ENCODE measurements at regions not wholly inside any gene's neighbourhood (a gene's known extent, or its start where the extent isn't known, plus 50 kb on each side); places are given as distances from the start of the nearest gene placed in this dataset.

DNA sequence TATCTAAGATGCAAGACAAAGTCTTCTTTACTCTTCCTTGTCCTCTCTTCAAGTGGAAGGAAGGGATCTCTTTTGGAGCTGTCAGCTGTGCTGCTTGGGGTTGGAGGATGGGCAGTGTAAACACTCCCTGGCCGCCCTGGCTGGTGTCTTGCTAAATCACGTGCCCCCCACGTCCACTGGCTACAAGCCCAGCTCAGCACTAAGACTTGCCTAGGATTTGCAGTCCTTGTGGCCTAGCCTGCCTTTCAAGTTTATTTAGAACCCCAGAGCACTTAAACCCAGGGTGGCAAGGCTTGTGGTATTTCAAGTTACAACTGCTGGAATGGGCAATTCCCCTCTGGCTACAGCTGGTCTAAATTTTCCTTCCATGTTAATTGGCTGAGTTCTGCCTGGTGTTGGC lies 272.4 kb upstream of the MYO3A start:
- DNase-seq (ENCODE audit: low read depth): no peak

DNA sequence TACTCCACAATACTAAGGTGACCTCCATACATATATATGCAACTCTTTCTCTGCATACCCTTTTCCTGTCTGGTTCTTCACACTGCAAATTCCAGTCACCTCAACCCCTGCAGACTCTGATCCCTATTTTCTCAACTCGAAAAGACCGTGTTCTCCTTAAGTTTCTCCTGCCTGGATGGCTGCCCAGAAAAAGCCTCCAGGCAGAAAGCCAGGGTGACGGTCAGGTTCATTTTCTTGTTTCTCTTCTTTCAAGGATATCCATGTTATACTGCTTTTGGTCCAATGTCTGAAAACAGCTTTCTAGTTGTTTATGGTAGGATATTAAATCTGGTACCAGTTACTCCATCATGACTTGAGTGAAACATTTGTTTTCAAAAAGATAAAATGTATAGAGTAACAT lies 267.8 kb upstream of the MYO3A start:
- no peak for DNase-seq (ENCODE audit: low read depth)

DNA sequence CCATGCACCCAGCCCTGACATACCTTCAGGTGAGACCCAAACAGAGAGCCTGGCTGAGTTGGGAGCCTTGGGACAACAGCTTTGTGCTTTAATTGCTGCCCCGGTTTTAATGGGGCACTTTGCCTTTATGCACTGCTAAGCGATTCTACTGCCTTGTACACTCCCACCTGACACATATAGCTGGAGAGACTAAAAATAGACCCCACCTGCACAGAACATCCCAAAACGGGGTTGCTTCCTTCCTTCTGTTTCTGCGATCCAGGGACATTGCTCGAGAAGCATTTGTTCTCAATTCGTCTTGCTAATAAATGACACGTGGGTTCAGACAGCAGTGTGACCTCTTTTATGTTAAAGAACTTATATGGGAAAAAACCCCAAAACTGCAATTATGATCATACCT lies 258.8 kb upstream of the MYO3A start:
- no peak for DNase-seq (ENCODE audit: low read depth)

DNA sequence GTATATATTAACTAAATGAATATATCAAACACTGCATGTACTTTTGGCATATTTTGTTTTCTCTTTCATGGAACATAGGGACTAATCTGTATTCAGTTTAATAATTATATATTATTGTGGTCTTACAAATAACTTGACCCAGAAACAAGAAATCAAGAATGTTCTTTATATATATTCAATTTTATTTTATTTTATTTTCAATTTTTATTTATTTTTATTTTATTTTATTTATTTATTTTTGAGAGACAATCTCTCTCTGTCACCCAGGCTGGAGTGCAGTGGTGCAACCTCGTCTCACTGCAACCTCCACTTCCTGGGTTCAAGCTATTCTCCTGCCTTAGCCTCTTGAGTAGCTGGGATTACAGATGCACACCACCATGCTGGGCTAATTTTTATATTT lies 258.4 kb upstream of the MYO3A start:
- no peak for DNase-seq (ENCODE audit: low read depth)

DNA sequence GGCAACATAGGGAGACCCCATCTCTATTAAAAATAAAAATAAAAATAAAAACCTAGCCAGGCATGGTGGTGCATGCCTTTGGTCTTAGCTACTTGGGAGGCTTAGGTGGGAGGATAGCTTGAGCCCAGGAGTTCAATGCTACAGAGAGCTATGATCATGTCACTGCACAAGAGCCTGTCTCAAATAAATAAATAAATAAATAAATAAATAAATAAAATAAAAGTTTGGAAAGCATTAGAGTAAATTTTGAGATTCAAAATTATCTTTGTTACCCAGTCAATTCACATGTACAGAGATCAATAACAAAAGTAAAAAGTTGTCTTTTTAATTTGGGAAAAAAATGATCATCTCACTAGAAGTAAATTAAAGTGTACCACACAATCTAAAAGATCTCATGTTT lies 255.8 kb upstream of the MYO3A start:
- DNase-seq (ENCODE audit: low read depth): no peak

DNA sequence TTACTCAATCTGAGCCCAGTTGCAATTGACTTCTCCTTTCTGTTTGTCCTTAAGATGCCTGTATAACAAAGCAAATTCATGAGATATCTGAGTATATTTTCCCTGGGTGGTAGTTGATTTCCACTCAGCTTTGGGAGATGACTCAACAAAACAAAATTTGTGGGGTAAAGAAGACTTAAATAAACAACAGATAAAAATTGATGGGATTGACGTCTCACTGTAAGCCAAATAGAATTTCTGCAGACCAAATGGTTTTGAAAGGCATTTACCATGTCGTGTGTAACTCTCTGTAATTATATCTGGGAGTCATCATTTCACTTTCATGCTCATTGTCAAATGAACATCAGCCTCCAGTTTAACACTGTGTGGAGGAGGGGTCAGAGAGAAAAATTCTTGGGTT lies 255.4 kb upstream of the MYO3A start:
- DNase-seq (ENCODE audit: low read depth): no peak

DNA sequence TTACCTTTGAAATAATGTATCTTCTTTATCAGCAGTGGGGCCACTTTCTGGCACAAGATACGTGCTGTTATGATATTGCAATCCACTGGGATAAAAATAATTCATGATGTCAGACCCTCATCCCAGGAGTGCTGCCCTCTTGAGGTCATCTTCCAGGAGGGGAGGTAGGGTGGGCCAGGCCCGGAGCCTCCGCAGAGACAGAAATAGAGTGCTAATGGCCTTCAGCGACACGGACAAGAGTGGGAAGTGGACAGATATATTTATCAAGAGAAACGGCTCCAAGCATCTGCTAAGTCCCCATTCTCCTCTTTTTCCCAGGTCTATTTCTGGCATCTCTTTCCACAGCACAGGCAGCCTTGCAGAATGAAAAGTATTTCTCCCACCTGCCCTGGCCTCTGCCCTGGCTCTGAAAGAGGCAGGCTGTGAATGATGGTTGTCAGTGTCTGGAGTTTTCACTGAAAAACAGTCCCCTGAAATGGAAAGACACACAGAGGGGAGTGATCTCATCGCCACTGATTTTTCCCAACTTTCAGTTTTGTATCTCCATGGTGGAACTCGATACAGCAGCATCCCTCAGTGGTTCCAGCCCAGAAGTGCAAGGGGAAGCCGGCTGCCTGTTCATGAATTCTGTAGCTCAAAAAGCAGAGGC lies 251.7 kb upstream of the MYO3A start:
- no peak for DNase-seq (ENCODE audit: low read depth)

DNA sequence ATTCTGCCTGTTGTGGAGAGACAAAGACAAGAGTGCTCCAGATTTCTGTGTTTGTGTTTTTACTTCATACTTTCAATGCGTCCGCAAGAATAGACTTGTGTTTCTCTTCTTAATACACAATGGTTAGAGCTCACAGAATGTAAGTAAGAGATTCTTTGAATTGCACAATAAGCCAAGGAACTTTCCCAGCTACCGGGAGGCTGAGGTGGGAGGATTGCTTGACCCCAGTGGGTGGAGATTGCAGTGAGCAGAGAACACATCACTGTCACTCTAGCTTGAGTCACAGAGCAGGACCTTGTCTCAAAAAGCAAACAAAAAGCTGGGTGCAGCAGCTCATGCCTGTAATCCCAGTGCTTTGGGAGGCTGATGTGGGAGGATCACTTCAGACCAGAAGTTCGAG lies 250.7 kb upstream of the MYO3A start:
- DNase-seq (ENCODE audit: low read depth): no peak

DNA sequence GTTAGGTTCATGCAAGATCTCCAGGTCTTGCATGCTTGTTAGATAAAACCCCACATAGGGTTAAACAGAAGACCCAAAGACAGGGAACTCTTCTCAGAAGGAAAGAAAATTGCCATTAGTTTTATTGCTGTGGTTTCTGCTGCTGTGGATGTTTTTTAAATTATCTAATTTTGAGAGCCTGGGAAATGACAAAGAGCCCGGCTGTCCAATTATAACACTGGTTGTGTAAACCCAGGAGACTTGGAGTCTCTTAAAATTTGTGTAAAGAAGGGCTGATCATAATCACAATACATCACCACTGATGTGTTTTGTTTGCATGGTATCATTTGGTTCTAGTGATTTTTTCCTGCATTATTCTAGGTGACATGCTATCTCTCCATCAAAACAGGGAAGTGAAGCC lies 246.5 kb upstream of the MYO3A start:
- no peak for DNase-seq (ENCODE audit: low read depth)

DNA sequence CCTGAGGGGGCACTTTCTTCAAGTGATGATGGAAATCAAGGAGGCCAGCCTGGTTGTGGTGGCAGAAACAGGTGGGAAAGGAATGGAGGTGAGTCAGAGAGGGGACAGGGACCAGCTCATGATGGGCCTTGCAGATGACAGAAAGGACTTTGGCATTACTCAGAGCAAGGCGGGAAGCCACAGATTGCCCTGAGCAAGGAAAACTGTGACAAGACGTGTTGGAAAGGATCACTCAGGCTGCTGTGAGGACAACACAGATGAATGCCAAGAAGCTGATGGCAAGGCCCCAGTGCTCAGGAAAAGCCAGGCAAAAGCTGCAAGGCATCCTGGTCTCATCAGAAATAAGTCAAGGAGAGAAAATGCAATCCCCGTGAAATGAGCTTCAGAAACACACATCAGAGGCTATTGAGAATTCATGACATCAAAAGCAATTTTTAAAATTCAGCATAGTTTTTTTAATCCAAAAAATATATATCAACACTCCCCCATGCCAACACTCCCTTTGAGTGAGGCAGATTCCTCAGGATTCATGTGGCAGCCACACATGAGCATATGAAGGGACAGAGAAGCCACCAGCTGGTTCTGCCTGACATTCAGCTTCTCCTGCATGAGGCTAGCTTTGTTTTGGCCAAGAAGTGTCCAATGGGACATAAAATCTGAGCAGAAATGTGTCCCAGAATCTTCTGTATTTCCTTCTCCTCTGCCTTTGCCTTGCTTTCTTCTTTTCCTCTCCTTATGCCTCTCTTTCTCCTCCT lies 244.5 kb upstream of the MYO3A start:
- no peak for DNase-seq (ENCODE audit: low read depth)

DNA sequence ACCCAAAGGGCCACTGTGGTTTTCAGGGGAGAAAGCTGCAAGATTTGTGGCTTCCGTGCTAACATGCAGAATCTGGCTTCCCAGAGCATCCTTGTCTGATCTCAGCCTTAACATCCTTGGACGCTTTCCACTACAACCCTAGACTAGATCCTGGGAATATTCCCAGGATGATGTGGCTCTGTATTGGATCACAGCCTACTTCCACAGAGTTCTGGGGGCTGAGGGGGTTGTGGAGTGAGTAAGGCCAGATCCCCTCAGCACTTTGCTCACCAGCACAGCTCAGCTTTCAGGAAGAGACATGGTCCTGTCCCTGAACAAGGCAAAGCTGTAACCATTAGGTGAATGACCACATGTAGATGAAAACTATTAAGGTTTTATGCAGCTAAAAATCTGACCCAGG lies 241.3 kb upstream of the MYO3A start:
- no peak for DNase-seq (ENCODE audit: low read depth)

DNA sequence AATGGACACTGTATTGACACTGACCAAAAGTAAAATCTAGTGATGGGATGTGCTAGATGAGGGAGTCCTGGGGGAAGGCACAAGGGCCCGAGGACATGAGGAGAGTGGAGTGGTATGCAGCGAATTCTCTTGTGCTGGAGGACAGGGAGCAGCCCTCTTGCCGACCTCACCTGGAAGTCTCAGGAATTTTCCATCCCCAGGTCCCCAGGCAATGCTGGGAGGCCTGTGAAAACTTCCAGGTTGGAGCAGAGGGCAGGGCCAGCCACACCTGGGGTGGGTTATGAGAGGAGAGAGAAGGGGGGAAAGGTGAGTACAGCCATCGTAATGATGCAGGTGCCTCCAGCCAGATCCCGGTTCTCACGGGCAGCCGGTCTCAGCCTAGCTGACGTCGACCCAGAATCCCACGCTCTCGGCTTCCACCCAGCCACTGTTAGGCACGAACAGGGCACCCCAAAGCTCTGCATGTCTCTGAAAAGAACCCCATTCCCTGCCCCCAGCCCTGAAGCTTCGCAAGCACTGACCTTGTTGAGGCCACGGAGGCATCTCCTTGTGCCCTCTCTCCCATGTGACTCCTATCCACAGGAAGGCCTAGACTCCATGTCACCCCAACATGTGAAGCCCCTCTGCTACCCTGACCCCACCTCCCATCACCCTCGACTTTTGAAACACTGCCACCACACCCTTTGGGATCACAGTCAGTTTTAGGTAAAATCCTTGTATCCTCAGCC lies 239.7 kb upstream of the MYO3A start:
- DNase-seq (ENCODE audit: low read depth): no peak

DNA sequence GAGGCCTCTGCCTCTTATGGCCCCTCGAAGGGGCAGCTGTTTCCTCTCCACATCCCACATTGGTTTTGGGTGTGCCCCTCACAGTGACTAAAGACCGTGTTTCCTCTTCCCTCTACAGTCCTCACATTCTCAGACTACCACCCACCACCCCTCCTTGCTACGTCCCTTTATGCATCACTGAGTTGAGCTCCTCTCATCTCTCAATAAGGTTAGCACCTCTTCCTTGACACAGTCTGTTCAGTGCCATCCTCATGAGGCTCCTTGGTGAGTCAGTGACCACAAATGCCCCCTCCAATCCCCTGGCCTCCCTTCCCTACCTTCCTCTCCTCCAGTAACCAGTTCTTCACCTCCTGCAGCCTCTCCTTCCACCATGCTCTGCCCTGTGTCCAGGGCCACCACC lies 239.1 kb upstream of the MYO3A start:
- no peak for DNase-seq (ENCODE audit: low read depth)

DNA sequence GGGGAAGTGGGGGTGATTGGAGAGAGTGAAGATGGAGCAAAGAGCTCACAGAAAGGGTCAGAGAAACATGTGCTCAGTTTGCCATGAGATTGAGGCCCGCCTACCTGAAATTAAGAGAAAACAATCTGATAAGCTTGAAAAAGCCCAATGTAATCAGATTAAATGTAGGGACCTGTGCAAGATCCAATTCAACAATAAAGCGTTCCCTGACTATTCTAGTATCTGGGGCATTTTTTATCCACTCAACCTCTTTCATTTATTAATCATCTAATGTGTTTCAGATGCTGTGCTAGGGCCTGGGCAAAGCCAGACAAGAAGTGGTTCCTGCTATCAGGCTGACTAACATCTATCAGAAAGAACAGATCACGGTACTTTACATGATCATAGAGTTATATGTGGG lies 238.4 kb upstream of the MYO3A start:
- DNase-seq (ENCODE audit: low read depth): no peak

DNA sequence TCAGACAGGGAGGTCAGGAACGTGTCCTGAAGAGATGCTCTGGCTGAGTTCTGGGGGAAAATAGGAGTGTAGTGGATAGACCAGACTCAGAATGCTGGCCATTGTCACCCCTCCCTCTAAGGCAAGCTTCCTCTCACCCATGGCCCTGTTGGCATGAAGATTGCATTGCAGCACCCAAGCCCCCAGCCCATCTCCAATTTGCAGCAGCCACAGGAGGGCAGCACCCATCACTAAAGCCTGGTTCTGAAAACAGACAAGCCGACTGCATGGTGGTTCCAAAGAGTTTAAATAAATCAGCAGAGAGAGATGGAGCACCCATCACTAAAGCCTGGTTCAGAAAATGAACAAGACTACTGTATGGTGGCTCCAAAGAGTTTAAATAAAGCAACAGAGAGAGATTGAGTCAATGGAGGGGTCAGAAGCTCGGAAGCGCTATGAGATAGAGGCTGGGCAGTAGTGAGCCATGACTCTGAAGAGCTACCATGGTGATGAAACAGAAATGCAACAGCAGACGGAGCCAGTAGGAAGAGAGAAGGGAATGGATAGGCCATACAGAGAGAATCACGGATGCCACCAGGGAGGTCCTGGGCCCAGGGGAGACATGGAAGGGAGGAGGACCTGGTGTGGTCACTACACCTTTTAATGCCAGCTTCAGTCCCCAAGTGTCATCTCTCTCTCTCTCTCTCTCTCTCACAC lies 237.9 kb upstream of the MYO3A start:
- DNase-seq (ENCODE audit: low read depth): no peak

DNA sequence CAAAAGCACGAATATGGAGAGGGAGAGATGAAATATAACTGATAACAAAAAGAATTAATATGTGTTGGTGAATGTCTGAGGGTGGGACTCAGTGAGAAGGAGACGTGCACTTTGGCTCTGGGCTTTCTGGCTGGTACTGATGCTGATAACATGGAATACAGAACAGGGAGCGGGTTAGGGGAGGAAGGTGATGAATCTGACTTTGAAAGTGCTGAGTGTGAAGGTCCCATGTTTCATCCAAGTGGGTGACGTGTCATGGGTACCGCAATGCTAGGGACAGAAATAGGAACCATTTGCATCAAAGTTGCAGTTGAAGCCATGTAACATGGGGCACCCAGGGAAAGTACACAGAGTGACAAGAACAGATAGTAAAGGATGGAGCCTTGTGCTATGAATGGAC lies 236.6 kb upstream of the MYO3A start:
- no peak for DNase-seq (ENCODE audit: low read depth)

DNA sequence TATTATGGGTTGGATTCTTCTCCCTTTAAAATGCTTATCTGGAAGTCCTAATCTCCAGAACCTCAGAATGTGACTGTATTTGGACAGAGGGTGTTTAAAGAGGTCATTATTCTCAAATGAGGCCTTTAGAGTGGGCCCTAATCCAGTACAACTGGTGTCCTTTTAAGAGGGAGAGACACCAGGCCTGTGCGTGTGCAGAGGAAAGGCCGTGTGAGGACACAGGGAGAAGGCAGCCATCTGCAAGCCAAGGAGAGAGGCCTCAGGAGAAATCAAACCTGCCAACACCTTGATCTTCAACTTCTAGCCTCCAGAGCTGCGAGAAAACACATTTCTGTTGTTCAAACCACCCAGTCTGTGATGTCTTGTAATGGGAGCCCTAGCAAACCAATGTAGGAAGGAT lies 235.4 kb upstream of the MYO3A start:
- DNase-seq (ENCODE audit: low read depth): no peak

DNA sequence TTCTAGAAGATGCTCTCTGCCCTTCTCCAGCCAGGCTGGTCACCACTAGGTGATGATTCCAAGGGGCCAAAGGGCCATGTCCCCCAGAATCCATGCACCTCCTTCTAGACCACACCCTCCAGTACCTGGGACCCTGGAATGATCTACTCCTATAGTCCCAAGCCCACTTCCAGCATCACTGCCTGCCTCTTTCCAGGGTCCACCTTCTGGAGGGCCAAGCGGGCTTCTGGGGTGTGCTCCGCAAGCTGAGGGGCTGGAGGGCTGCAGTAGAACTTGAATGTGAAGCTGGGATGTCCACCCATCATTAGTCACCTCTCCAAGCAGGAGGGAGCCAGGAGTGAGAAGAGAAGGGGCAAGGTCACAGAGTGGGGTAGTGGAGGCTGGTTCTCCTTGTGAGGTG lies 234.4 kb upstream of the MYO3A start:
- DNase-seq (ENCODE audit: low read depth): no peak

DNA sequence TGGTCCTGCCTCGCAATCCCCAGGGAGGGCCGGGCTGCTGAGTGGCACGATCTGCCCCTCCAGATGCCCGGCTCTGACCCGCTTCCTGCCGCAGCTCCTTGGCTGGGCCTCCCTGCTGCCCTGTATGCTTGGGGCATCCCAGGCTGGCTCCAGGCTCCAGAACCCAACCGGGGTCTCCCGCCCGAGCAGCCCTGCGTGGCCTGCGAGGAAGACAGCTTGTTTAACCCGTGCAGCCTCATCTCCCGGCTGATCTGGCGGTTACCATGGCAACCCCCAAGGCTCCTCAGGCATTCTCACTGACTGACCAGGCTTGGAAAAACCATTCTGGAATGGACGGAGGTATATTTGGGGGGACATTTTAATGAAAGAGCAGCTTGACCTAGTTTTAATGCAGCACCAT lies 232.4 kb upstream of the MYO3A start:
- DNase-seq (ENCODE audit: low read depth): no peak

DNA sequence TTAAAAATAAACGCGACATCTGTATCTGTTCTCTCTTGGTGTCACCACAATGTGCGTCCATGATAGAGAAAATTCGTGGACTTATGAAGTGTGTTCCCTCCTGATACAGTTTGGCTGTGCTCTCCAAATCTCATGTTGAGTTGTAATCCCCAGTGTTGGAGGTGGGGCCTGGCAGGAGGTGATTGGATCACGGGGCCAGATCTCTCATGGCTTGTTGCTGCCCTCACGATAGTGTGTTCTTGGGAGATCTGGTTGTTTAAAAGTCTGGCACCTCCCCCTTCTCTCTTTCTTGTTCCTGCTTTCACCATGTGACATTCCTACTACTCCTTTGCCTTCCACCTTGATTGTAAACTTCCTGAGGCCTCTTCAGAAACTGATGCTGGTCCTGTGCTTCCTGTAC lies 229.4 kb upstream of the MYO3A start:
- DNase-seq (ENCODE audit: low read depth): no peak

DNA sequence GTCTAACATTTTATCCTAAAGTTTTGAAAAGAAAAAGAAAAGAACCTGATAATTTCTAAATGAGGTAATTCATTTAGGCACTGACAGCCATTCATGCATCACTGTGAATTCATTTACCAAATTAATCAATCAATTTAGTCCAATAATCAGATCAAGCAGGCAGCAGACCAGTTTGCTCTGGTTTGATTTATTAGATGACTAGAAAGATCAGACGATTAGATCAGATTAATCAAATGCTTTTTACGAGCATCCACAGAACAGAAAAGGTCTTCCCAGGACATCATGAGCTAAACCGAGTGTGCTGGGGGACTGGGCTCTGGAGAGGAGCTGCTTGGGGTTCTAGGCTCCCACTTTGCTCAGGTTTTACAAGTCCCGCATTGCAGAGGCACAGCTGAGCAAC lies 226.5 kb upstream of the MYO3A start:
- no peak for DNase-seq (ENCODE audit: low read depth)

DNA sequence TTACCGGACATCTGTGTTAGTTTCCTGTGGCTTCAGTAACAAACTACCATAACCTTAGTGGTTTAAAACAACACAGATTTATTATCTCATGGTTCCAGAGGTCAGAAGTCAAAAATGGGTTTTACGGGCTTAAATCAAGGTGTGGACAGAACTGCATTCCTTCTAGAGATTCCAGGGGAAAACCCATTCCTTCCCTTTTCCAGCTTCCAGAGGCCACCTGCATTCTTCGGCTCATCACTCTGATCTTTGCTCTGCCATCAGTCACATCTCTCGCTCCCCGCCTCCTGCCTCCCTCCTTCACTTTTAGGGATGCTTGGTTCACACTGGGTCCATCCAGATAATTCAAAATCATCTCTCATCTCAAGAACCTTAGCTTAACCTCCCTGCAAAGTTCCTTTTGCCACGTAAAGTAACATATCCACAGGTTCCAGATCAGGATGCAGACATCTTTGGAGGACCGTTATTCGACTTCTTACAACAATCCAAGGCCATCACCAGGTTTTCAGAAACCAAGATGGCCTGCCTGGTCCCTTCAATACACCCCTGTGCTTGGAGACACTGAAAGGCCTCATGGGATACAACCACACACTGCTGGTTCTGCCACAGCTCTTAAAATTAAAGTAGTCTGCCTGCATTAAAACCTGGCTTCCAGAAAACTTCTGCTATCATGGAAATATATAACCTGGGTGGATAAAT lies 225.9 kb upstream of the MYO3A start:
- DNase-seq (ENCODE audit: low read depth): no peak
